Activated B cell treated with CpG ODN at 0.5 μM for 24 hours (primary cell): ENCODE measurements at regions not wholly inside any gene's neighbourhood (a gene's known extent, or its start where the extent isn't known, plus 50 kb on each side); places are given as distances from the start of the nearest gene placed in this dataset.
"Not testable (repeated sequence)": the region's sequence is repeated elsewhere in the genome, so short reads cannot be mapped to it uniquely, and the experiment has no call there.

Experiments
- ATAC-seq: fragments of 200-7000 bp; cut with Tn5 transposase; one replicate; pipeline ENCODE4 v1.10.0; 2021; ENCODE audit warnings: low read depth, mild to moderate bottlenecking, moderate library complexity
- CTCF ChIA-PET: fragments of 350-600 bp; sonication (Branson Sonifier 250); formaldehyde crosslinking; loops from one replicate; lab custom pipeline; 2021; ENCODE audit warnings: antibody characterized with exemption; lab: Charles Lee
- POLR2A ChIA-PET: fragments of 350-600 bp; sonication (Branson Sonifier 250); formaldehyde crosslinking; loops from one replicate; lab custom pipeline; 2021; ENCODE audit warnings: antibody characterized with exemption; lab: Charles Lee
- DNase-seq: peaks from one replicate; pipeline ENCODE4 v3.0.0; 2022
- H3K27ac Mint-ChIP-seq: one replicate; pipeline ENCODE4 v1.8.0; 2020; ENCODE audit warnings: mixed read lengths
- H3K27me3 Mint-ChIP-seq: one replicate; pipeline ENCODE4 v1.8.0; 2021; ENCODE audit warnings: mixed read lengths
- H3K36me3 Mint-ChIP-seq: one replicate; pipeline ENCODE4 v1.8.0; 2021; ENCODE audit warnings: low read depth, mixed read lengths
- H3K4me1 Mint-ChIP-seq: one replicate; pipeline ENCODE4 v1.8.0; 2021; ENCODE audit warnings: mixed read lengths
- H3K4me3 Mint-ChIP-seq: one replicate; pipeline ENCODE4 v1.8.0; 2020; ENCODE audit warnings: mild to moderate bottlenecking, mixed read lengths
- H3K9me3 Mint-ChIP-seq: one replicate; pipeline ENCODE4 v1.8.0; 2020; ENCODE audit warnings: mixed read lengths
- CTCF ChIP-seq: fragments of 200-600 bp; IDR thresholded peaks from one replicate; pipeline ENCODE4 v1.8.0; 2022; ENCODE audit warnings: antibody characterized with exemption, mild to moderate bottlenecking
- intact Hi-C: fragments of 100-400 bp; cut with micrococcal nuclease; formaldehyde crosslinking; loops from one replicate; pipeline ENCODE4 v1.15.1; 2024

- no peaks in the 10 kb centered on the region for H3K4me1 Mint-ChIP-seq
- H3K4me3 Mint-ChIP-seq = no peak overlapping the region
- DNase-seq (no peak), ATAC-seq (no peak)
- ChIA-PET CTCF (no interaction called here), POLR2A (no interaction called here)
- no peaks in the 10 kb centered on the region for H3K9me3 Mint-ChIP-seq
- no peaks in the 10 kb centered on the region for H3K36me3 Mint-ChIP-seq
- intact Hi-C loops = no loop called here
- H3K27ac Mint-ChIP-seq = no peak overlapping the region
- H3K27me3 Mint-ChIP-seq = peaks cover 3% of the 10 kb centered on the region
- TF ChIP-seq CTCF = no peak
Observed at GRCh38 chr3:87549208-87549607, 272.8 kb upstream of the POU1F1 start.

GRCh38 chr3:87548271-87548670 lies 271.9 kb upstream of the POU1F1 start:
- Mint-ChIP-seq H3K36me3 (no peaks in the 10 kb centered on the region), H3K27ac (no peak overlapping the region), H3K27me3 (peaks cover 3% of the 10 kb centered on the region), H3K9me3 (no peaks in the 10 kb centered on the region), H3K4me3 (no peak overlapping the region), H3K4me1 (no peaks in the 10 kb centered on the region)
- intact Hi-C loops = no loop called here
- POLR2A ChIA-PET = no interaction called here
- CTCF ChIA-PET = no interaction called here
- DNase-seq (no peak), ATAC-seq (no peak)
- no peak for TF ChIP-seq CTCF

DNA sequence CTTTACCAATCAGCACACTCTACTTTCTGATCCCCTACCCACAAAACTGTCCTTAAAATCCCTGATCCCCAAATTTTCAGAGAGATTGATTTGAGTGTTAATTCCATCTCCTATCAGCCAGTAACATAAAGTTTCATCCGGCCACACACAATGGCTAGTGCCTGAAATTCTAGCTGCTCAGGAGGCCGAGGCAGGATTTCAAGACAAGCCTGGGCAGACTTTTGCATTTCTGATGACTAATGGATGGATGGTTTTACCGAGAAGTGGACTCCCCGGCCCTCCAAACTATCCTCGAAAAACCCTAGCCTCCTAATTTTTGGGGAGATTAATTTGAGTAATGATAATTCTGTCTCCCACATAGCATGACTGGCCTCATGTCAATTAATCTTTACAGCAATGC lies 269.8 kb upstream of the POU1F1 start:
- no peak for ATAC-seq
- POLR2A ChIA-PET = no interaction called here
- Mint-ChIP-seq H3K9me3 (no peaks in the 10 kb centered on the region), H3K4me1 (no peaks in the 10 kb centered on the region), H3K27ac (no peak overlapping the region), H3K36me3 (no peaks in the 10 kb centered on the region), H3K27me3 (peaks cover 3% of the 10 kb centered on the region), H3K4me3 (no peak overlapping the region)
- CTCF ChIA-PET = no interaction called here
- no peak for TF ChIP-seq CTCF
- no peak for DNase-seq
- intact Hi-C loops = no loop called here

DNA sequence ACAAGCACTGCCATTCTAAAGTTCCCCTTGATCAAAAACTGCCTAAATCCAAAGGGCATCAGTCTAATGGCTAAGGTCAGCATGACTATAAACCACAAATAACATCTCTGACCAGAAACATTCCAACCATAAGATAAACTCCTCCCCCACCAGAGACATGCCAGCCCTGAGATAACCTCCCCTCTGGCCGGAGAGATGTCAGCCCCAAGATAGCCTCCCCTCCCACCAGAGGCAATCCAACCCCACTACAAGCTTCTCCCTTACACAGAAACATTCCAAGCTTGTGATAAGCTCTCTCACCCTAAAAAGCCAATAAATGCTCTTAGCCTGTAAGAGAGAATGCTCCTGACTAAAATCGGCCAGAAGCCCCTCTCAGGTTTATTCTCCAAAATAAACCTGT lies 267.0 kb upstream of the POU1F1 start:
- CTCF ChIA-PET, H3K27ac Mint-ChIP-seq, H3K36me3 Mint-ChIP-seq, H3K27me3 Mint-ChIP-seq, H3K4me3 Mint-ChIP-seq, intact Hi-C loops, DNase-seq, H3K9me3 Mint-ChIP-seq, H3K4me1 Mint-ChIP-seq, ATAC-seq, POLR2A ChIA-PET: not testable (repeated sequence)

- ChIA-PET POLR2A (no interaction called here), CTCF (interaction anchor here (0.6 kb wide), 1 partner anchor 86 kb away, joined by 3 read pairs; no protein-coding TSS in a partner anchor)
- no peak for TF ChIP-seq CTCF
- Mint-ChIP-seq H3K9me3 (no peaks in the 10 kb centered on the region), H3K4me1 (no peaks in the 10 kb centered on the region), H3K4me3 (no peak overlapping the region), H3K27ac (no peak overlapping the region), H3K36me3 (no peaks in the 10 kb centered on the region), H3K27me3 (no peaks in the 10 kb centered on the region)
- DNase-seq = no peak
- intact Hi-C loops = no loop called here
- ATAC-seq = no peak
Observed at GRCh38 chr3:87541723-87542122, 265.3 kb upstream of the POU1F1 start.

DNA sequence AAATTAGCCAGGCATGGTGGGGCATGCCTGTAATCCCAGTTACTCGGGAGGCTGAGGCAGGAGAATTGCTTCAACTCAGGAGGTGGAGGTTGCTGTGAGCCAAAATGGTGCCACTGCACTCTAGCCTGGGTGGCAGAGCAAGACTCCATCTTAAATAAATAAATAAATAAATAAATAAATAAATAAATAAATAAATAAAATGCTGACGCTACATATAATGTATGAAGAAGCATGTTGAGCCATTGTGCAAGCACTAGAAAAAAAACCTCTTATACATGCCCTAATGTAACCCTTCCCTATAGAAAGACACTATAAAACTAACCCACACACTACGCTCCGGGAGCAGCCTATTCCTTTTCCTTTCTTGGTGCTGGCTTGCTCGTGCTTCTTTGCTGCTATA lies 262.3 kb upstream of the POU1F1 start:
- H3K9me3 Mint-ChIP-seq, POLR2A ChIA-PET, H3K27me3 Mint-ChIP-seq, CTCF ChIA-PET, H3K36me3 Mint-ChIP-seq, DNase-seq, H3K4me3 Mint-ChIP-seq, ATAC-seq, H3K4me1 Mint-ChIP-seq, intact Hi-C loops, H3K27ac Mint-ChIP-seq: not testable (repeated sequence)
